Panc1 (cell line): ENCODE measurements at regions not wholly inside any gene's neighbourhood (a gene's known extent, or its start where the extent isn't known, plus 50 kb on each side); places are given as distances from the start of the nearest gene placed in this dataset.
"Not testable (repeated sequence)": the region's sequence is repeated elsewhere in the genome, so short reads cannot be mapped to it uniquely, and the experiment has no call there.

ENCODE experiments used
- ATAC-seq: fragments of 200-7000 bp; cut with Tn5 transposase; 2 replicates; pipeline ENCODE4 v1.9.1; 2020; ENCODE audit warnings: mild to moderate bottlenecking, moderate library complexity
- BruUV-seq: library from RNA; stranded (reverse); fragments of 400-500 nt; replicated peaks from 2 replicates; lab custom pipeline; 2021; lab: Mats Ljungman, UMichigan
- CTCF ChIA-PET: fragments of 300-600 bp; sonication (Branson Sonifier 250); formaldehyde crosslinking; loops from one replicate; lab custom pipeline; 2022; ENCODE audit warnings: antibody characterized with exemption; lab: Charles Lee
- POLR2A ChIA-PET: fragments of 300-600 bp; sonication (Branson Sonifier 250); formaldehyde crosslinking; loops from one replicate; lab custom pipeline; 2022; ENCODE audit warnings: antibody characterized with exemption; lab: Charles Lee
- DNase-seq: peaks from one replicate; pipeline ENCODE4 v3.0.0-alpha.2; 2010; ENCODE audit warnings: low read depth, low spot score
- H3K27ac ChIP-seq: 2 replicates; pipeline ENCODE4 v1.5.1; 2011; ENCODE audit warnings: mild to moderate bottlenecking, low read length, inconsistent platforms
- H3K27me3 ChIP-seq: fragments of 200-500 bp; sonication (Bioruptor generic); 2 replicates; pipeline ENCODE4 v1.6.0; 2014; ENCODE audit warnings: low read length, inconsistent platforms; ENCODE audit not compliant: control insufficient read depth, insufficient read depth
- H3K36me3 ChIP-seq: fragments of 200-500 bp; sonication (Bioruptor generic); 2 replicates; pipeline ENCODE4 v1.5.1; 2014; ENCODE audit warnings: inconsistent platforms, mild to moderate bottlenecking, low read length, moderate library complexity; ENCODE audit not compliant: control insufficient read depth, insufficient read depth
- H3K4me1 ChIP-seq: 2 replicates; pipeline ENCODE4 v1.5.1; 2011; ENCODE audit warnings: inconsistent platforms, mild to moderate bottlenecking, low read length, moderate library complexity; ENCODE audit not compliant: control insufficient read depth, insufficient read depth
- H3K4me3 ChIP-seq, 2 experiments: 2 replicates each; pipeline ENCODE4 v1.5.1; 2011 to 2012; ENCODE audit warnings: low read depth in 2 of 2, low read length in 2 of 2, mild to moderate bottlenecking in 2 of 2, inconsistent platforms in 1 of 2, moderate library complexity in 1 of 2
- H3K9me3 ChIP-seq: fragments of 200-500 bp; sonication (Bioruptor generic); 2 replicates; pipeline ENCODE4 v1.5.1; 2014; ENCODE audit warnings: low read depth, mild to moderate bottlenecking, inconsistent platforms, low read length, moderate library complexity; ENCODE audit not compliant: control insufficient read depth, insufficient read depth
- CTCF ChIP-seq: fragments of 450-650 bp; IDR thresholded peaks from 2 replicates; pipeline ENCODE4 v1.5.1; 2017; ENCODE audit warnings: mild to moderate bottlenecking
- POLR2AphosphoS5 ChIP-seq: IDR thresholded peaks from 2 replicates; pipeline ENCODE4 v1.6.1; 2012; ENCODE audit warnings: mild to moderate bottlenecking, low read depth, low read length, moderate library complexity
- REST ChIP-seq, 2 experiments: IDR thresholded peaks; 2 replicates each; pipeline ENCODE4 v1.6.1; 2011 to 2012; ENCODE audit warnings: low read depth in 2 of 2, control low read depth in 1 of 2, low read length in 1 of 2, mild to moderate bottlenecking in 1 of 2, moderate library complexity in 1 of 2; ENCODE audit not compliant: insufficient read depth in 1 of 2
- SIN3A ChIP-seq: IDR thresholded peaks from 2 replicates; pipeline ENCODE4 v1.6.1; 2012; ENCODE audit warnings: low read depth, mild to moderate bottlenecking, low read length, moderate library complexity, borderline replicate concordance; ENCODE audit not compliant: insufficient read depth
- TCF7L2 ChIP-seq: IDR thresholded peaks from 2 replicates; pipeline ENCODE4 v1.6.1; 2011; ENCODE audit warnings: mild to moderate bottlenecking, low read depth, low read length, inconsistent platforms
- in situ Hi-C: cut with HindIII; loops from 2 replicates; pipeline ENCODE4 v1.10.0; 2016; ENCODE audit warnings: low sequenced_read_pairs, low pct_unique_long_range_greater_than_20kb
- intact Hi-C: fragments of 100-400 bp; cut with micrococcal nuclease; formaldehyde crosslinking; loops from one replicate; pipeline ENCODE4 v1.10.0; 2022; ENCODE audit not compliant: unreplicated experiment

- Histone ChIP-seq H3K4me1 (no peaks in the 10 kb centered on the region), H3K36me3 (no peaks in the 10 kb centered on the region), H3K27me3 (no peaks in the 10 kb centered on the region), H3K27ac (no peak overlapping the region), H3K4me3 (no peak overlapping the region), H3K9me3 (no peaks in the 10 kb centered on the region)
- intact Hi-C loops = no loop called here
- TF ChIP-seq POLR2AphosphoS5 (no peak), SIN3A (no peak), TCF7L2 (no peak), CTCF (no peak)
- ChIA-PET POLR2A (no interaction called here), CTCF (no interaction called here)
- in situ Hi-C loops = no loop called here
- no TSS peak for BruUV-seq
- ATAC-seq (no peak), DNase-seq (no peak)
Measured at GRCh38 chr5:42109006-42109572, 184.0 kb downstream of the FBXO4 start.

GRCh38 chr5:42115721-42116120 is 190.6 kb downstream of the FBXO4 start:
- CTCF ChIA-PET = not testable (repeated sequence)

GRCh38 chr5:42120070-42120469 is 195.0 kb downstream of the FBXO4 start:
- Histone ChIP-seq H3K36me3 (no peaks in the 10 kb centered on the region), H3K27me3 (no peaks in the 10 kb centered on the region), H3K27ac (no peak overlapping the region), H3K4me1 (no peaks in the 10 kb centered on the region), H3K4me3 (no peak overlapping the region), H3K9me3 (no peaks in the 10 kb centered on the region)
- intact Hi-C loops (no loop called here), in situ Hi-C loops (no loop called here)
- DNase-seq = no peak
- ATAC-seq = no peak
- CTCF ChIA-PET = no interaction called here
- no TSS peak for BruUV-seq
- TF ChIP-seq SIN3A = no peak
- TF ChIP-seq REST (IDR thresholded peaks at IDR 0.05; ENCODE audit: insufficient read depth in 1 of 2, low read depth in 2 of 2, low read length in 1 of 2) = no peak
- no peak for TF ChIP-seq CTCF
- TF ChIP-seq POLR2AphosphoS5 = no peak
- no peak for TF ChIP-seq TCF7L2
- POLR2A ChIA-PET = no interaction called here

More at GRCh38 chr5:42115721-42116120, 190.6 kb downstream of the FBXO4 start:
- DNase-seq, H3K4me1 ChIP-seq, H3K36me3 ChIP-seq, H3K9me3 ChIP-seq, H3K27ac ChIP-seq, H3K4me3 ChIP-seq, ATAC-seq, H3K27me3 ChIP-seq, POLR2A ChIA-PET, in situ Hi-C loops, intact Hi-C loops, BruUV-seq: not testable (repeated sequence)
